ENCODE measurements at regions not wholly inside any gene's neighbourhood (a gene's known extent, or its start where the extent isn't known, plus 50 kb on each side); places are given as distances from the start of the nearest gene placed in this dataset.

DNA sequence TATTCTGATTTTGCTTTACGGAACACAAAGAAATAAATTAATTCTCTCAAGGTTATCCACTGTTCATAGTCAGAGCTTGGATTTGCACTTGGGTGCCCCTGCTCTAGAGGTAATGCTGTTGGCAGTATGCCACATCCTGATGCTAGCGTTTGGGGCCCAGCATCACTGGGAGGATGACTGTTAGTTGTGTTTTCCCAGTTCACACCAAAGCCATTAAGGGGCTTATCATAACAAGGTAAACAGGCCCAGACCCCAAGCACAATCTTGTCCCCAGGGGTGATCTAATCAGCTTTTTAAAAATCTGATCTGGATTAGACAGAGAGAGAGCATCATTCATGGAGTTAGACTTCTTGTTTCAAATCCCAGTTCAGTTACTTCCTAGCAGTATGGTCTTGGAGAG is 60.2 kb upstream of the PBX1 start:
- DNase-seq (ENCODE audit: extremely low read depth, low read depth) = no peak
- no peak for TF ChIP-seq CTCF (IDR thresholded peaks at IDR 0.05; ENCODE audit: low read depth, low read length)

DNA sequence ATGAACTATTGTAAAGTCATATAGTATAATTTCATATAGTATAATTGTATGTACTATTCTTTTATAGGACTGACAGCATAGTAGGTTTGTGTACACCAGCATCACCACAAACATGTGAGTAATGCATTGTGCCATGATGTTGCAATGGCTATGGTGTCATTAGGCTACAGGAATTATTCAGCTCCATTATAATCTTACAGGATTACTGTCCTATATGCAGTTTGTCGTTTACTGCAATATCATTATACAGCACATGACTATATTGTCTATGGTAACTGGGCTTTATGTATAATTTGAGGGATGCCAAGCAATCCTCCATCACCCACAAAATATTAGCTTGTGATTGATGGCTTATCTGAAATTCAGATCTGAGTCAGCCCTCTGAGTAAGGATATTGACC is 54.2 kb upstream of the PBX1 start:
- no peak for DNase-seq (ENCODE audit: extremely low read depth, low read depth)
- TF ChIP-seq CTCF (IDR thresholded peaks at IDR 0.05; ENCODE audit: low read depth, low read length) = no peak

Data from AG09319 (cell line).